WTC11 (cell line): ENCODE measurements at regions not wholly inside any gene's neighbourhood (a gene's known extent, or its start where the extent isn't known, plus 50 kb on each side); places are given as distances from the start of the nearest gene placed in this dataset.
A peak's percentile ranks its signal among the peaks of the same experiment; 100 is the strongest.

ENCODE experiments used
- ATAC-seq: fragments of 200-7000 bp; cut with Tn5 transposase; 2 replicates; pipeline ENCODE4 v1.10.0; 2021; ENCODE audit warnings: mild to moderate bottlenecking, moderate library complexity
- CTCF ChIA-PET: fragments of 300-600 bp; sonication (Branson Sonifier 250); formaldehyde crosslinking; loops from one replicate; lab custom pipeline; 2021; ENCODE audit warnings: antibody characterized with exemption; lab: Charles Lee
- POLR2A ChIA-PET: fragments of 350-600 bp; sonication (Branson Sonifier 250); formaldehyde crosslinking; loops from one replicate; lab custom pipeline; 2021; ENCODE audit warnings: antibody characterized with exemption; lab: Charles Lee
- DNase-seq: peaks from one replicate; pipeline ENCODE4 v3.0.0; 2021; ENCODE audit warnings: low spot score
- H3K27ac Mint-ChIP-seq: 2 replicates; pipeline ENCODE4 v1.8.0; 2021; ENCODE audit warnings: mixed read lengths
- H3K27me3 Mint-ChIP-seq: 2 replicates; pipeline ENCODE4 v1.8.0; 2021; ENCODE audit warnings: low read depth, mild to moderate bottlenecking, moderate library complexity, mixed read lengths
- H3K36me3 Mint-ChIP-seq: 2 replicates; pipeline ENCODE4 v1.8.0; 2021; ENCODE audit warnings: mixed read lengths
- H3K4me1 Mint-ChIP-seq: 2 replicates; pipeline ENCODE4 v1.8.0; 2022; ENCODE audit warnings: mixed read lengths
- H3K4me3 Mint-ChIP-seq: 2 replicates; pipeline ENCODE4 v1.8.0; 2021; ENCODE audit warnings: mild to moderate bottlenecking, moderate library complexity, mixed read lengths
- H3K9me3 Mint-ChIP-seq: 2 replicates; pipeline ENCODE4 v1.8.0; 2021; ENCODE audit warnings: mixed read lengths
- AFF4 ChIP-seq: sonication (generic); formaldehyde crosslinking; IDR thresholded peaks from 2 replicates; pipeline ENCODE4 v1.8.1; 2023; ENCODE audit warnings: mild to moderate bottlenecking, missing genetic modification reagents, borderline replicate concordance
- AR ChIP-seq: fragments of 250-450 bp; sonication (Bioruptor Pico); IDR thresholded peaks from 2 replicates; pipeline ENCODE4 v1.9.0; 2021; ENCODE audit warnings: mild to moderate bottlenecking
- ARID4B ChIP-seq: sonication (generic); formaldehyde crosslinking; IDR thresholded peaks from 2 replicates; pipeline ENCODE4 v1.8.0; 2023; ENCODE audit warnings: missing genetic modification reagents, mild to moderate bottlenecking, borderline replicate concordance
- CDX4 ChIP-seq: fragments of 250-450 bp; sonication (Bioruptor Pico); IDR thresholded peaks from 2 replicates; pipeline ENCODE4 v1.9.0; 2021; ENCODE audit warnings: moderate library complexity, mild to moderate bottlenecking, inconsistent platforms, borderline replicate concordance
- ESRRA ChIP-seq: sonication (generic); formaldehyde crosslinking; IDR thresholded peaks from 2 replicates; pipeline ENCODE4 v1.8.1; 2022; ENCODE audit warnings: mild to moderate bottlenecking, missing genetic modification reagents, borderline replicate concordance
- FOXK1 ChIP-seq: sonication (generic); formaldehyde crosslinking; IDR thresholded peaks from 2 replicates; pipeline ENCODE4 v1.8.0; 2022; ENCODE audit warnings: mild to moderate bottlenecking, moderate library complexity, missing genetic modification reagents
- FOXP4 ChIP-seq: sonication (generic); formaldehyde crosslinking; IDR thresholded peaks from 2 replicates; pipeline ENCODE4 v1.8.0; 2022; ENCODE audit warnings: mild to moderate bottlenecking, missing genetic modification reagents
- HMGA2 ChIP-seq: fragments of 250-450 bp; sonication (Bioruptor Pico); IDR thresholded peaks from 2 replicates; pipeline ENCODE4 v1.4.0; 2021; ENCODE audit warnings: mild to moderate bottlenecking, moderate library complexity
- KAT7 ChIP-seq: sonication (generic); formaldehyde crosslinking; IDR thresholded peaks from 2 replicates; pipeline ENCODE4 v1.8.1; 2023; ENCODE audit warnings: missing genetic modification reagents, mild to moderate bottlenecking, borderline replicate concordance
- NR1H2 ChIP-seq: sonication (generic); formaldehyde crosslinking; IDR thresholded peaks from 2 replicates; pipeline ENCODE4 v1.9.0; 2021; ENCODE audit warnings: mild to moderate bottlenecking, moderate library complexity, missing genetic modification reagents
- NR3C1 ChIP-seq: sonication (generic); formaldehyde crosslinking; conservative IDR thresholded peaks from 2 replicates; pipeline ENCODE4 v1.8.1; 2023; ENCODE audit warnings: low read depth, mild to moderate bottlenecking, missing genetic modification reagents
- PRDM15 ChIP-seq: sonication (generic); formaldehyde crosslinking; IDR thresholded peaks from 2 replicates; pipeline ENCODE4 v1.8.0; 2022; ENCODE audit warnings: missing genetic modification reagents
- SP1 ChIP-seq: sonication (generic); formaldehyde crosslinking; conservative IDR thresholded peaks from 2 replicates; pipeline ENCODE4 v1.8.1; 2022; ENCODE audit warnings: missing genetic modification reagents
- STAT6 ChIP-seq: sonication (generic); formaldehyde crosslinking; conservative IDR thresholded peaks from 2 replicates; pipeline ENCODE4 v1.8.1; 2023; ENCODE audit warnings: mild to moderate bottlenecking, low read depth, missing genetic modification reagents, moderate library complexity
- ZNF138 ChIP-seq: sonication (generic); formaldehyde crosslinking; conservative IDR thresholded peaks from 2 replicates; pipeline ENCODE4 v1.8.1; 2022; ENCODE audit warnings: mild to moderate bottlenecking, moderate library complexity, missing genetic modification reagents
- ZNF219 ChIP-seq: sonication (generic); formaldehyde crosslinking; IDR thresholded peaks from 2 replicates; pipeline ENCODE4 v1.8.0; 2023; ENCODE audit warnings: missing genetic modification reagents, mild to moderate bottlenecking, borderline replicate concordance

- ATAC-seq (peak; percentile 34; the same call in 1 of the 2 replicates), DNase-seq (no peak)
- no peaks in the 10 kb centered on the region for H3K27me3 Mint-ChIP-seq
- H3K36me3 Mint-ChIP-seq = no peaks in the 10 kb centered on the region
- TF ChIP-seq AR (no peak), CDX4 (CRISPR knock-in tag) (no peak), SP1 (CRISPR knock-in tag) (no peak), STAT6 (no peak), NR1H2 (CRISPR knock-in tag) (no peak), ZNF219 (CRISPR knock-in tag) (no peak), HMGA2 (CRISPR knock-in tag) (no peak), ARID4B (CRISPR knock-in tag) (no peak), ESRRA (CRISPR knock-in tag) (no peak), NR3C1 (CRISPR knock-in tag) (no peak), KAT7 (CRISPR knock-in tag) (no peak), ZNF138 (CRISPR knock-in tag) (no peak), AFF4 (CRISPR knock-in tag) (no peak), FOXP4 (CRISPR knock-in tag) (no peak), FOXK1 (no peak), PRDM15 (CRISPR knock-in tag) (no peak)
- no peak overlapping the region for H3K27ac Mint-ChIP-seq
- ChIA-PET POLR2A (no interaction called here), CTCF (no interaction called here)
- H3K4me1 Mint-ChIP-seq = peaks cover 14% of the 10 kb centered on the region
- H3K9me3 Mint-ChIP-seq = peaks cover 7% of the 10 kb centered on the region
- no peak overlapping the region for H3K4me3 Mint-ChIP-seq
These were observed 273.9 kb upstream of the MGMT start for GRCh38 chr10:129193148-129193547.
